ENCODE measurements at regions not wholly inside any gene's neighbourhood (a gene's known extent, or its start where the extent isn't known, plus 50 kb on each side); places are given as distances from the start of the nearest gene placed in this dataset.
"Not testable (repeated sequence)": the region's sequence is repeated elsewhere in the genome, so short reads cannot be mapped to it uniquely, and the experiment has no call there.

GRCh38 chrX:20711366-20711765 is 444.7 kb upstream of the RPS6KA3 start:
- DNase-seq (ENCODE audit: extremely low spot score), result no peak
- CTCF ChIA-PET, result no interaction called here
- TF ChIP-seq SP1 (IDR thresholded peaks at IDR 0.05) (no peak), CTBP1 (IDR thresholded peaks at IDR 0.05; ENCODE audit: borderline replicate concordance) (no peak), ELF4 (IDR thresholded peaks at IDR 0.05) (no peak), FOXA1 (IDR thresholded peaks at IDR 0.05) (no peak), L3MBTL2 (conservative IDR thresholded peaks at IDR 0.05) (no peak), BHLHE40 (IDR thresholded peaks at IDR 0.05; ENCODE audit: borderline replicate concordance) (no peak), SUZ12 (IDR thresholded peaks at IDR 0.05) (no peak), ARNT (IDR thresholded peaks at IDR 0.05) (no peak), FOXM1 (IDR thresholded peaks at IDR 0.05; ENCODE audit: borderline replicate concordance) (no peak), TARDBP (IDR thresholded peaks at IDR 0.05) (no peak), NFRKB (IDR thresholded peaks at IDR 0.05) (no peak), ZNF384 (IDR thresholded peaks at IDR 0.05) (no peak), FOXK2 (IDR thresholded peaks at IDR 0.05) (no peak)
- POLR2A ChIA-PET, result no interaction called here

- CTCF ChIA-PET, result no interaction called here
- no peak for DNase-seq (ENCODE audit: extremely low spot score)
These were observed 426.4 kb upstream of the RPS6KA3 start for GRCh38 chrX:20693078-20693477.

GRCh38 chrX:20686256-20686655 is 419.5 kb upstream of the RPS6KA3 start:
- CTCF ChIA-PET, result no interaction called here
- POLR2A ChIA-PET, result no interaction called here
- no peak for TF ChIP-seq LEF1 (IDR thresholded peaks at IDR 0.05; ENCODE audit: borderline replicate concordance)
- TF ChIP-seq TARDBP (IDR thresholded peaks at IDR 0.05), result no peak
- no peak for TF ChIP-seq ARNT (IDR thresholded peaks at IDR 0.05)
- TF ChIP-seq ELF4 (IDR thresholded peaks at IDR 0.05), result no peak
- TF ChIP-seq BHLHE40 (IDR thresholded peaks at IDR 0.05; ENCODE audit: borderline replicate concordance), result no peak
- no peak for TF ChIP-seq FOXA1 (IDR thresholded peaks at IDR 0.05)
- no peak for TF ChIP-seq HDGF (IDR thresholded peaks at IDR 0.05; ENCODE audit: borderline replicate concordance)
- no peak for TF ChIP-seq ZNF384 (IDR thresholded peaks at IDR 0.05)
- TF ChIP-seq NFRKB (IDR thresholded peaks at IDR 0.05), result no peak
- TF ChIP-seq PKNOX1 (IDR thresholded peaks at IDR 0.05), result no peak
- no peak for TF ChIP-seq CTBP1 (IDR thresholded peaks at IDR 0.05; ENCODE audit: borderline replicate concordance)
- no peak for DNase-seq (ENCODE audit: extremely low spot score)

More at GRCh38 chrX:20693078-20693477, 426.4 kb upstream of the RPS6KA3 start:
- POLR2A ChIA-PET, result no interaction called here
- TF ChIP-seq BHLHE40 (IDR thresholded peaks at IDR 0.05; ENCODE audit: borderline replicate concordance) (no peak), CTBP1 (IDR thresholded peaks at IDR 0.05; ENCODE audit: borderline replicate concordance) (no peak), ZNF384 (IDR thresholded peaks at IDR 0.05) (no peak), ARNT (IDR thresholded peaks at IDR 0.05) (no peak), HDGF (IDR thresholded peaks at IDR 0.05; ENCODE audit: borderline replicate concordance) (no peak), LEF1 (IDR thresholded peaks at IDR 0.05; ENCODE audit: borderline replicate concordance) (no peak), SP1 (IDR thresholded peaks at IDR 0.05) (no peak), FOXA1 (IDR thresholded peaks at IDR 0.05) (no peak), NFRKB (IDR thresholded peaks at IDR 0.05) (no peak), ELF4 (IDR thresholded peaks at IDR 0.05) (no peak), TARDBP (IDR thresholded peaks at IDR 0.05) (no peak), PKNOX1 (IDR thresholded peaks at IDR 0.05) (no peak)

GRCh38 chrX:20685652-20686051 is 418.9 kb upstream of the RPS6KA3 start:
- ChIA-PET CTCF (no interaction called here), POLR2A (no interaction called here)
- DNase-seq (ENCODE audit: extremely low spot score), result no peak
- TF ChIP-seq NFRKB (IDR thresholded peaks at IDR 0.05), result no peak
- no peak for TF ChIP-seq FOXA1 (IDR thresholded peaks at IDR 0.05)
- TF ChIP-seq ARNT (IDR thresholded peaks at IDR 0.05), result no peak
- no peak for TF ChIP-seq FOXM1 (IDR thresholded peaks at IDR 0.05; ENCODE audit: borderline replicate concordance)
- no peak for TF ChIP-seq PKNOX1 (IDR thresholded peaks at IDR 0.05)
- TF ChIP-seq ELF4 (IDR thresholded peaks at IDR 0.05), result no peak
- TF ChIP-seq L3MBTL2 (conservative IDR thresholded peaks at IDR 0.05), result no peak
- no peak for TF ChIP-seq TARDBP (IDR thresholded peaks at IDR 0.05)

- ChIA-PET CTCF (no interaction called here), POLR2A (no interaction called here)
- TF ChIP-seq CTBP1 (IDR thresholded peaks at IDR 0.05; ENCODE audit: borderline replicate concordance), result no peak
- TF ChIP-seq ARNT (IDR thresholded peaks at IDR 0.05), result no peak
- DNase-seq (ENCODE audit: extremely low spot score), result no peak
These were observed 415.0 kb upstream of the RPS6KA3 start for GRCh38 chrX:20681683-20682082.

GRCh38 chrX:20680998-20681397 is 414.3 kb upstream of the RPS6KA3 start:
- no peak for DNase-seq (ENCODE audit: extremely low spot score)
- CTCF ChIA-PET, result no interaction called here
- TF ChIP-seq CTBP1 (IDR thresholded peaks at IDR 0.05; ENCODE audit: borderline replicate concordance) (no peak), NFRKB (IDR thresholded peaks at IDR 0.05) (no peak), LEF1 (IDR thresholded peaks at IDR 0.05; ENCODE audit: borderline replicate concordance) (no peak), TARDBP (IDR thresholded peaks at IDR 0.05) (no peak), ELF4 (IDR thresholded peaks at IDR 0.05) (no peak)
- POLR2A ChIA-PET, result no interaction called here

GRCh38 chrX:20672476-20672875 is 405.8 kb upstream of the RPS6KA3 start:
- no peak for DNase-seq (ENCODE audit: extremely low spot score)
- ChIA-PET CTCF (no interaction called here), POLR2A (no interaction called here)
- TF ChIP-seq CTBP1 (IDR thresholded peaks at IDR 0.05; ENCODE audit: borderline replicate concordance), result no peak
- TF ChIP-seq PKNOX1 (IDR thresholded peaks at IDR 0.05), result no peak
- TF ChIP-seq HDGF (IDR thresholded peaks at IDR 0.05; ENCODE audit: borderline replicate concordance), result no peak
- TF ChIP-seq ARNT (IDR thresholded peaks at IDR 0.05), result no peak
- no peak for TF ChIP-seq TARDBP (IDR thresholded peaks at IDR 0.05)
- no peak for TF ChIP-seq SUZ12 (IDR thresholded peaks at IDR 0.05)
- TF ChIP-seq L3MBTL2 (conservative IDR thresholded peaks at IDR 0.05), result no peak
- no peak for TF ChIP-seq FOXA1 (IDR thresholded peaks at IDR 0.05)
- TF ChIP-seq NFRKB (IDR thresholded peaks at IDR 0.05), result no peak
- no peak for TF ChIP-seq ELF4 (IDR thresholded peaks at IDR 0.05)
- TF ChIP-seq ZNF384 (IDR thresholded peaks at IDR 0.05), result no peak
- TF ChIP-seq FOXK2 (IDR thresholded peaks at IDR 0.05), result no peak

- POLR2A ChIA-PET; DNase-seq (ENCODE audit: extremely low spot score); CTCF ChIA-PET: not testable (repeated sequence)
These were observed 405.0 kb upstream of the RPS6KA3 start for GRCh38 chrX:20671746-20672145.
